ENCODE measurements at regions not wholly inside any gene's neighbourhood (a gene's known extent, or its start where the extent isn't known, plus 50 kb on each side); places are given as distances from the start of the nearest gene placed in this dataset.
"Not testable (repeated sequence)": the region's sequence is repeated elsewhere in the genome, so short reads cannot be mapped to it uniquely, and the experiment has no call there.

- DNase-seq (ENCODE audit: low spot score): not testable (repeated sequence)
Measured at GRCh38 chr12:23253910-23254309, 628.9 kb downstream of the ETNK1 start.

GRCh38 chr12:23259558-23259957 is 634.6 kb downstream of the ETNK1 start:
- DNase-seq (ENCODE audit: low spot score): no peak

DNA sequence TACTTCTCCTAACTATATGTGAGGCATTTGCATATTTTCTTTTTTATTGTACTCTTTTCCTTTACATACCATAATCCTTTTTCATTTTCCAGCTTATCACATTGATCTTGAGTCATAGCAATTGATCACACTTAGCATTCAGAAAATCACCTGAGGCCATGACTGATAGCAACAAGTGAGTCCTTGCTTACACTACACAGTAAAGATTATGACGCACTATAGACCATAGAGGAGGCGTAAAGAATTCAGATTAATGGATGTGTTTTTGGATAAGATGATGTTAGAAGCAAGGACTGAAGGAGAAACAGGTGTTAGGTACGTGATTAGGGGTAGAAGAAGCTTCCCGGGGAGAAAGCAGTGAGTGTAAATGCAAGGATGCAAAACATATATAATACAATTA is 637.7 kb downstream of the ETNK1 start:
- DNase-seq (ENCODE audit: low spot score): no peak

DNA sequence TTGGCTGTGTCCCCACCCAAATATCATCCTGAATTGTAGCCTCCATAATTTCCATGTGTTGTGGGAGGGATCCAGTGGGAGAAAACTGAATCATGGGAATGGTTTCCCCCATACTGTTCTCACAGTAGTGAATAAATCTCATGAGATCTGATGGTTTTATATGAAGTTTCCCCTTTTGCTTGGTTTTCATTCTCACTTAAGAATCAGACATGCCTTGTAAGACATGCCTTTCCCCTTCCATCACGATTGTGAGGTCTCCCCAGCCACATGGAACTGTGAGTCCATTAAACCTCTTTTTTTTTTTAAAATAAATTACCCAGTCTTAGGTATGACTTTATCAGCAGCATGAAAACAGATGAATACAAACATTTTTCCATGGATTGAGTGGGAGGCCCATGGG is 652.9 kb downstream of the ETNK1 start:
- DNase-seq (ENCODE audit: low spot score): no peak

- DNase-seq (ENCODE audit: low spot score): no peak
Measured at GRCh38 chr12:23281295-23281694, 656.3 kb downstream of the ETNK1 start.

DNA sequence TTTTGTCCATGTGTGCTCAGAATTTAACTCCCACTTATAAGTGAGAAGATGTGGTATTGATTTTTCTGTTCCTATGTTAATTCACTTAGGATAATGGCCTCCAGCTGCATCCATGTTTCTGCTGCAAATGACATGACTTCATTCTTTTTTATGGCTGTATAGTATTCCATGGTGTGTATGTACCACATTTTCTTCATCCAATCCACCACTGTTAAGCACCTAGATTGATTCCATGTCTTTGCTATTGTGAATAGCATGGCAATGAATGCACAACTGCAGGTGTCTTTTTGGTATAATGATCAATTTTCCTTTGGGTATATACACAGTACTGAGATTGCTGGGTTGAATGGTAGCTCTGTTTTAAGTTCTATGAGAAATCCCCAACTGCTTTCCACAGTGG is 657.7 kb downstream of the ETNK1 start:
- DNase-seq (ENCODE audit: low spot score): no peak

- not testable (repeated sequence) for DNase-seq (ENCODE audit: low spot score)
Measured at GRCh38 chr12:23285764-23286530, 661.0 kb downstream of the ETNK1 start.

DNA sequence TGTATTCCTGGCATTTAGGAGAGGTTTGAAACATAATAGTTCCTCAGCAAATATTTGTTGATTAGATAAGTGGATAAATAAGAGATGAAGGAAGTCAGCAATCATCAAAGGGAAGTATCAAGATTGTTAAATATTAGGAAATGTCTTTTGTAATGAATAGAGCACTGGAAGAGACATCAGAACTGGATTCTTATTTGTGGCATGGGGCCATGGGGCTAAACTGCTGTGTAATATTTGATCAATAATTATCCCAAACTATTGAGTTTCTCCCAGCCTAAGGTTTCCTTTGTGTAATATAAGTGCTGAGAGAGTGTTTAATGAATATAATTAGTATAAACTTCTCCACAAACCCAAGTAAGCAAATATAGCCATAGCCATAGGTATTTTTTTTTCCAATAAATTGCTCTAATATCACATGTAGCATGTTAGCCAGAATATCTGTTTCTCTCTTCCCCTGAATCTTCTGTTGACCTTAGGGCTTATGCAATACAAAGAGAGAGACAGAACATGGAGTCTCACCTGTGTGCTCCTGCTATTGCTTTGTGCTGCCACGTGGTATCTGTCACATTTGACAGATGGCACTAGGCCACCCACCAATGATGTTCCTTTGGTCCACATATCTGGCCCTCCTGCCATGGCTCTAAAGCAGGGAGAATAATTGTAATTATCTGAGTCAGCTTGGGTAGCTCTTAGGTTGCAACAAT is 658.7 kb downstream of the SOX5 start:
- no peak for DNase-seq (ENCODE audit: low spot score)

- no peak for DNase-seq (ENCODE audit: low spot score)
Measured at GRCh38 chr12:23303220-23303619, 646.2 kb downstream of the SOX5 start.

DNA sequence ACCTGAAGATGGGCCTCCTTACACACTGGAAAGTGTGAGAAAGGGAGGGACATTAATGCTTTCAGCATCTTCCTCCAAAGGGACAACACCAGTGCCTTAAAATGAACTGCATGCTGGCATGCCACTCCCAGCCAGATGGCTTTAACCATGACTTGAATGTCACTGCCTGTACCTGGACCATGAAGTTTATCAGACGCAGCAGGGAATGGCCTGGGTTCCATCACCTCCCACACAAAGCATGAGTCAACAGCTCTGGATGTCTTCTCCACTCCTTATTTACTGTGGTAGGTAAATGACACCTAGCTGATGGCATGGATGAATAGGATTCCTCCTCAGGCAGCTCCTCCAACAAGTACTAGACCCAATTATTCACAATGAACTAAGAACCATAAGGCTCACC is 645.6 kb downstream of the SOX5 start:
- DNase-seq (ENCODE audit: low spot score): no peak

- DNase-seq (ENCODE audit: low spot score): no peak
Measured at GRCh38 chr12:23333938-23334337, 615.5 kb downstream of the SOX5 start.

GRCh38 chr12:23335593-23335992 is 613.9 kb downstream of the SOX5 start:
- DNase-seq (ENCODE audit: low spot score): no peak

DNA sequence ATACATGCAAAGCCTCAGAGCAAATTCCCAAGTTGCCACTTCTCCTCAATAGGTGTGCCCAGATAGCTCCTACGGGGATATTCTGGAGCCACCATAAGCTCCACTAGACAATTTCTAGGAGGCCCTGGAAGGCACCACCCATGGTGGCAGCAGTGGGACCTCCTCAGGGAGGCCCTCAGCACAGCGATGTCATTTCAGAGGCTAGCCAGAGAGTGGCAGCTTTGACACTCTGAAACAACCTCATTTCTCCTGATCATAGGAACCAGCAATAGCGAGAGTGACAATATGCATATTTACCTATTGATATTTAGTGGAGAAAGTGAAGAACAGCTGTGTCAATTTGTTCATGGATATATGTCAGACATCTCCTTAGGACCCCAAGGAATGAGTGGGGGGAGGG is 612.3 kb downstream of the SOX5 start:
- DNase-seq (ENCODE audit: low spot score): no peak

DNA sequence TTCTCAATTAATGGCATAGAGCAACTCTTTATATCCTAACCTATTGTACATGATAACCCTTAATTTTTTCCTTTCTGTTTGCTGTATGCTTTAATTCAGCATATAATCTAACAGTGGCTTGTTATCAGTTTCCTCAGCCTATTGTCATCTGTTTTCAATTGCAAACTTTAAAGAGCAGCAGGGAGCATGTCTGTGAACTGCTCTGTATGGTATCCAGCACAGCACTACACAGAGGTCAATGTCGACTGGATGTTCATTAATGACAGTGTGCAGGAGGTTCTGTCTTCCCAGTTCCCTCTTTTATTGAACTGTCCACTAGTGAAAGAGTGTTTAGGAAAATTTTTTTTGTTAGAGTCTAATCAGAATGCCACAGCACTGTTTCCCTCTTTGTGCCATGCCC is 609.1 kb downstream of the SOX5 start:
- DNase-seq (ENCODE audit: low spot score): no peak

- no peak for DNase-seq (ENCODE audit: low spot score)
Measured at GRCh38 chr12:23342407-23342806, 607.1 kb downstream of the SOX5 start.

- no peak for DNase-seq (ENCODE audit: low spot score)
Measured at GRCh38 chr12:23349564-23349963, 599.9 kb downstream of the SOX5 start.

- no peak for DNase-seq (ENCODE audit: low spot score)
Measured at GRCh38 chr12:23350808-23351207, 598.7 kb downstream of the SOX5 start.

DNA sequence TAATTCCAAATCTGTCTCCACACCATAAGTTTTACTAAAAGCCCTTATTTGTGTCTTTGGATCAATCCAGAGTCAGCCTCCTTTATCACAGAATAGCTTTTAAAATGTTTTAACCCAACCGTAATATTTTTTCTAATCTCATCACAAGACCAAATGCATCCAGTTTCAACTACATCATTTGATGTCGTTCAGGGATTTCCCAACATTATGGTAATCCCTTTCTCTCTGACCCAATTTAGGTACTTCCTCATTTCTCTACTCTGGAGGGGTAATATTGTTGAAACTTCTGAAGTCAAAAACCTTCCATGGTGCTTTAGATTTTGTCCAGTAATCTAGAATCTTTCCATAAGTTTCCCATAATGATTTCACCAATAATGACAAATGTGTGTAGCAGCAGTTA is 596.8 kb downstream of the SOX5 start:
- no peak for DNase-seq (ENCODE audit: low spot score)

DNA sequence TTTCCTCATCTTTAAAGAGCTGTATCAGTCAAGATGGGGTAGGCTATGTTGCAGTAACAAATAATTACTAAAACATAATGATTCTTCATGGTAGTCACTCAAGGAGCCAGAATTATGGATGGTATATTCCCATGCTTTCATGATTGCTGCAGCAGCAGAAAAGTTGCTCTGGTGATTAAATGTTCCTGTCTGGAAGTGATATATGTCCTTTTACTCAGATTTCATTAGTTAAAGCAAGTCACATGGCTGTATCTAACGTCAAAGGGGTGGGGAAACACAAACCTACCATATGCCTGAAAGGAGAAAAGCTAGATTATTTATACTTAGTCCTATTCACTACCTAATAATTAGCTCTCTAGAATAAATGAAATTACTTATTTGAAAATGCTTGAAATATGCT is 594.7 kb downstream of the SOX5 start:
- DNase-seq (ENCODE audit: low spot score): no peak

DNA sequence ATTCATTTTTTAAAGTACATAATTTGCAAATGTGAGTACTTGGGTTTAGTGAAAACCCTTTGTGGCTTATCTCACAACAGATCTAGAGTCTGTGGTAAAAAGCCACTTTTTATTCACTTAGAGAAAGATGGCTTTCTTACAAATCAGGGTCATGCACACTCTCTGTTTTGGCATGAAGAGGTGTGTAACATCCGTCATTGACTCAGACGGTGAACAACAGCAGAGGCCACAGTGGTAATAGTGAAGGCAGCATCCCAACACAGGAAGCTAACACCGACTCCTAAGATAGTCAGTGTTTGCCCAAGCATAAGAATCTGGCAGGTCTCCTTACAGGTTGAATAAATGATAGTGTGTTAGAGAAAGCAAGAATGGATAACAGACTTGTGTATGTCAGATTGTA is 593.0 kb downstream of the SOX5 start:
- no peak for DNase-seq (ENCODE audit: low spot score)

- no peak for DNase-seq (ENCODE audit: low spot score)
Measured at GRCh38 chr12:23356927-23357708, 592.4 kb downstream of the SOX5 start.

DNA sequence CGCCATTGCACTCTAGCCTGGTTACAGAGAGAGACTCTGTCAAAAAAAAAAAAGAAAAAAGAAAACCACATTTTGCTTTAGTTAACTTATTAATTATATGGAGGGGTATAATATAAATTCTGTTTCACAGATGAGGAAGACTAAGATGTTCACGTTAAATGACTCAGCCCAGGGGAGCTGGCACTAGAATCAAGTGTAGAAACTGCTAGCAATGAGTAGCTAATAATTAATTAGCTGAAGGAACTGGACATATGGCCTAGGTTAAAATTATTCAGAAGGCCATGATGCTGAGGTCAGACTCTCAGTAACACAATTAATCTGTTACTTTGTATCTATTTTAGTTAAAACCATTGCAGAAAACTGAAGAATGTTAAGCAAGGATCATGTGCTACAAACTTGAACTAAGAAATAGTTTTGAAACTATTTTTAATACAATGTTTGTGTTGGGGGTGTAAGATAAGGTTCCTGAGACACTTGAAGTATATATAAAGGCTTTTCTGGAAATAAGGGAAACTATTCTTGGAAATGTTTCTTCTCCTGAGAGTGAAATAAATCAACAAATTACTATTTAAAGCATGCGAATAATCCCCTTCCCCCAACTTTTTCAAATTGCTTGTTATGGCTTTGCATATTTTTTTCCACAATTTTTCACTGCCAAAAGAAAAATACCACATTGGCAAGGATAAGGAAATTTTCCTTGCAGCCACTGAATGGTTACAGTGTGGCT is 589.3 kb downstream of the SOX5 start:
- no peak for DNase-seq (ENCODE audit: low spot score)
